Fibroblast of the aortic adventitia (primary cell): ENCODE measurements at regions not wholly inside any gene's neighbourhood (a gene's known extent, or its start where the extent isn't known, plus 50 kb on each side); places are given as distances from the start of the nearest gene placed in this dataset.
A peak's percentile ranks its signal among the peaks of the same experiment; 100 is the strongest.

Source experiments
- DNase-seq: peaks from one replicate; pipeline ENCODE4 v3.0.0-alpha.2; 2010; ENCODE audit warnings: low read depth
- H3K4me3 ChIP-seq: 2 replicates; pipeline ENCODE4 v1.5.1; 2011; ENCODE audit warnings: low read depth, mild to moderate bottlenecking, control low read depth, low read length, moderate library complexity
- CTCF ChIP-seq: IDR thresholded peaks from 2 replicates; pipeline ENCODE4 v1.5.1; 2011; ENCODE audit warnings: mild to moderate bottlenecking, low read length, control low read depth, inconsistent platforms; ENCODE audit not compliant: insufficient read depth

- TF ChIP-seq CTCF: no peak
- H3K4me3 ChIP-seq: no peak overlapping the region
- DNase-seq: peak; percentile 39
Measured at GRCh38 chr4:165723051-165723795, 149.8 kb upstream of the TLL1 start.

GRCh38 chr4:165724786-165725185 is 148.3 kb upstream of the TLL1 start:
- H3K4me3 ChIP-seq: no peak overlapping the region
- no peak for TF ChIP-seq CTCF
- peak; percentile 49 for DNase-seq

- no peak overlapping the region for H3K4me3 ChIP-seq
- TF ChIP-seq CTCF: no peak
- no peak for DNase-seq
Measured at GRCh38 chr4:165725352-165725751, 147.7 kb upstream of the TLL1 start.

GRCh38 chr4:165726831-165727230 is 146.2 kb upstream of the TLL1 start:
- no peak overlapping the region for H3K4me3 ChIP-seq
- DNase-seq: peak; percentile 10
- TF ChIP-seq CTCF: no peak

- no peak for TF ChIP-seq CTCF
- H3K4me3 ChIP-seq: no peak overlapping the region
- no peak for DNase-seq
Measured at GRCh38 chr4:165737309-165737972, 135.6 kb upstream of the TLL1 start.

GRCh38 chr4:165738571-165738970 is 134.5 kb upstream of the TLL1 start:
- DNase-seq: no peak
- no peak overlapping the region for H3K4me3 ChIP-seq
- TF ChIP-seq CTCF: no peak

- TF ChIP-seq CTCF: no peak
- H3K4me3 ChIP-seq: no peak overlapping the region
- DNase-seq: peak; percentile 4
Measured at GRCh38 chr4:165740911-165741310, 132.1 kb upstream of the TLL1 start.
